Small intestine (tissue), 7 donors: ENCODE measurements at regions not wholly inside any gene's neighbourhood (a gene's known extent, or its start where the extent isn't known, plus 50 kb on each side); places are given as distances from the start of the nearest gene placed in this dataset.

Source experiments
- DNase-seq, 2 donors: peaks; one replicate each; pipeline versions ENCODE4 v3.0.0 to v3.0.0-alpha.2; 2013
- FAIRE-seq: peaks from 2 replicates; lab custom pipeline; 2012; peaks lifted over from hg19 to GRCh38; lab: Jason Lieb, UNC
- H3K27ac ChIP-seq, 3 donors: one replicate each; pipeline ENCODE4 v1.5.1; 2013; ENCODE audit warnings: low read length in 2 of 3, mild to moderate bottlenecking in 2 of 3, control low read depth in 1 of 3, inconsistent platforms in 1 of 3, low read depth in 1 of 3, moderate library complexity in 1 of 3
- H3K27me3 ChIP-seq, 3 donors: one replicate each; pipeline ENCODE4 v1.6.1; 2013; ENCODE audit warnings: low read length in 3 of 3, inconsistent platforms in 1 of 3; ENCODE audit not compliant: control insufficient read depth in 3 of 3, insufficient read depth in 3 of 3
- H3K36me3 ChIP-seq, 3 donors: one replicate each; pipeline ENCODE4 v1.6.1; 2013; ENCODE audit warnings: low read length in 3 of 3, inconsistent platforms in 1 of 3, low read depth in 1 of 3, mild to moderate bottlenecking in 1 of 3, moderate library complexity in 1 of 3; ENCODE audit not compliant: control insufficient read depth in 3 of 3, insufficient read depth in 2 of 3
- H3K4me1 ChIP-seq, 3 donors: one replicate each; pipeline ENCODE4 v1.6.1; 2013; ENCODE audit warnings: low read length in 2 of 3, inconsistent platforms in 1 of 3, low read depth in 1 of 3, mild to moderate bottlenecking in 1 of 3, moderate library complexity in 1 of 3; ENCODE audit not compliant: control insufficient read depth in 3 of 3, insufficient read depth in 2 of 3
- H3K4me3 ChIP-seq, 3 donors: one replicate each; pipeline ENCODE4 v1.5.1; 2013; ENCODE audit warnings: low read length in 3 of 3, control low read depth in 1 of 3, inconsistent platforms in 1 of 3, low read depth in 1 of 3, mild to moderate bottlenecking in 1 of 3, moderate library complexity in 1 of 3
- H3K9me3 ChIP-seq, 2 donors: one replicate each; pipeline ENCODE4 v1.6.1; 2013; ENCODE audit warnings: low read depth in 1 of 2, low read length in 1 of 2; ENCODE audit not compliant: control insufficient read depth in 2 of 2, insufficient read depth in 1 of 2
- WGBS, 3 donors: extraction: QIAGEN DNeasy Blood & Tissue Kit; methylation state at CpG; one replicate each; pipeline ENCODE4 v1.1.7; 2013; 5-methylcytosine and 5-hydroxymethylcytosine counted together
- donor health status: healthy with polysubstance abuse.
- donor health status: control.
- donor health status: control.
- donor health status: Bipolar disorder and iron deficiency.
- donor health status: healthy.

DNA sequence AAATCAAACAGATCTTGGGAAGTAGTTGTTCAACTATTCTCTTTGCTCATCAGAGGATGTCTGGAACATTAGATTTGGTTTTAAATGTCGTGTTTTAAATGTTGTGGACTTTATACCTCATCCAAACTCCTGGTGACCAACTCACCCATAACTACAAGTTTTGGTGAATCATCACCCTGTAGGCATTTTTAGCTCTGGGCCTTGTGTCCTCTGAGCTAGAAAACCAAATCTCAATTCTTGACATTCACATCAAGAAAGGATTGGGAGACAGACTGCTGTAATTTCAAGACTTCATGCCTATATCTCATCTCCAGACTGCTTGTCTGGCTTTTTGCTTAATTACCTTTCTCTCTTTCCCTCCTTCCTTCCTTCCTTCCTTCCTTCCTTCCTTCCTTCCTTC lies 228.5 kb upstream of the ROBO2 start:
- DNase-seq: no peak
- no peaks in the 10 kb centered on the region for H3K36me3 ChIP-seq
- no peaks in the 10 kb centered on the region for H3K9me3 ChIP-seq
- no peak overlapping the region for H3K4me3 ChIP-seq
- no peak overlapping the region for H3K27ac ChIP-seq
- 65 to 71% (median 65%) methylated on average over 1 of the region's 1 CpG for WGBS, 3 donors
- no peaks in the 10 kb centered on the region for H3K27me3 ChIP-seq
- no peak for FAIRE-seq
- no peaks in the 10 kb centered on the region for H3K4me1 ChIP-seq

GRCh38 chr3:76812649-76813242 lies 227.2 kb upstream of the ROBO2 start:
- no peaks in the 10 kb centered on the region for H3K9me3 ChIP-seq
- no peaks in the 10 kb centered on the region for H3K4me1 ChIP-seq
- no peak overlapping the region for H3K4me3 ChIP-seq
- 38 to 51% (median 49%) methylated on average over 2 of the region's 2 CpGs for WGBS, 3 donors
- H3K27me3 ChIP-seq: no peaks in the 10 kb centered on the region
- no peaks in the 10 kb centered on the region for H3K36me3 ChIP-seq
- H3K27ac ChIP-seq: no peak overlapping the region
- FAIRE-seq: no peak
- DNase-seq: no peak

- FAIRE-seq (no peak), DNase-seq (no peak)
- H3K4me3 ChIP-seq: no peak overlapping the region
- no peaks in the 10 kb centered on the region for H3K36me3 ChIP-seq
- no peaks in the 10 kb centered on the region for H3K27me3 ChIP-seq
- H3K9me3 ChIP-seq: no peaks in the 10 kb centered on the region
- H3K27ac ChIP-seq: no peak overlapping the region
- 68 to 75% (median 73%) methylated on average over 1 of the region's 1 CpG for WGBS, 3 donors
- H3K4me1 ChIP-seq: no peaks in the 10 kb centered on the region
Measured at GRCh38 chr3:76815561-76815960, 224.3 kb upstream of the ROBO2 start.

DNA sequence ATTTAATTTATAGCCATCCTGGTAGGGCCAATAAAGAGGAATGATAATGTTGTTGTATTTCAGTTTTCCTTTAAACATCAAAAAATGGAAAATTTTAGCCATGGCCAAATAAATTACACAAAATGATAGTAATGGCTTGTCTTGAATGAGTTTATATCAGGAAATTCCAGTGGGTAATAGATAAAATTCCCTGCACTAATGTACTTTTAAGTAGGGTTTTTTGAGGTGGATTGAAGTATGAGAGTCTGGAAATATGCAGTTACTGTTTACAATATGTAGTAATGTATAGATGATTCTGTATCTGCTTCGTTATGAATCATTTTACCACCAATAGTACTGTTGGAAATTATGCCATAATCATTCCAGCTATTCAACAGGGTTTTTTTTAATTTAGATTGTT lies 219.4 kb upstream of the ROBO2 start:
- FAIRE-seq: no peak
- no peak overlapping the region for H3K4me3 ChIP-seq
- H3K27ac ChIP-seq: no peak overlapping the region

GRCh38 chr3:76824658-76825240 lies 215.2 kb upstream of the ROBO2 start:
- FAIRE-seq: no peak
- no peaks in the 10 kb centered on the region for H3K27me3 ChIP-seq
- no peaks in the 10 kb centered on the region for H3K9me3 ChIP-seq
- H3K36me3 ChIP-seq: no peaks in the 10 kb centered on the region
- no peak overlapping the region for H3K27ac ChIP-seq
- H3K4me3 ChIP-seq: no peak overlapping the region
- peaks cover 0 to 4% (median 0%) of the 10 kb centered on the region in 3 donors for H3K4me1 ChIP-seq
- DNase-seq: peak in 1 of 2 donors; percentile 16
- WGBS, 3 donors: 54 to 69% (median 57%) methylated on average over 6 of the region's 6 CpGs

More for the DNA sequence above, 219.4 kb upstream of the ROBO2 start:
- Histone ChIP-seq H3K27me3 (no peaks in the 10 kb centered on the region), H3K4me1 (no peaks in the 10 kb centered on the region), H3K9me3 (no peaks in the 10 kb centered on the region), H3K36me3 (no peaks in the 10 kb centered on the region)
- WGBS, 3 donors: 74 to 81% (median 79%) methylated on average over 1 of the region's 1 CpG
- DNase-seq: no peak

DNA sequence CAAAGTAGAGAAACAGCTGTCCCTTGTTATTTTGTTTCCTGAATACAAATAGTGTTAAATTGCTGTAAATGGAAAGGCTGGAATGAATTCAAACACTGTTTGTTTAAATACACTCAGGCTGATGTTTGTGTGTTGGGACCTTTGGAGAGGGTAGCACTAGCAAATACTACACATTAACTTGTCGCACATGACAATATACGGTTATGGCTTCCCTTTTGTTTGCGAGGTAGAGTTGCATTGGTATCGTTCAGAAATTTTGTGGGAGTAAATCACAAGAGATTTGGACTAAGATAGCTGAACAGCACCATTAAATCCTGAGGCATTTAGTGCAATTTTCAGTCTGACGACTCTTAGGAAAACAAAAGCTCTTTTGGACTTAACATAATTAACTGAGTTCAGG lies 213.0 kb upstream of the ROBO2 start:
- peaks cover 0 to 4% (median 0%) of the 10 kb centered on the region in 3 donors for H3K4me1 ChIP-seq
- FAIRE-seq (no peak), DNase-seq (peak in 1 of 2 donors; percentile 28)
- H3K36me3 ChIP-seq: no peaks in the 10 kb centered on the region
- WGBS, 3 donors: 33 to 57% (median 51%) methylated on average over 5 of the region's 5 CpGs
- no peaks in the 10 kb centered on the region for H3K9me3 ChIP-seq
- H3K4me3 ChIP-seq: no peak overlapping the region
- H3K27me3 ChIP-seq: no peaks in the 10 kb centered on the region
- H3K27ac ChIP-seq: peak overlapping the region in 1 of 3 donors; percentile 22

GRCh38 chr3:76827701-76828226 lies 212.1 kb upstream of the ROBO2 start:
- H3K4me3 ChIP-seq: no peak overlapping the region
- H3K36me3 ChIP-seq: no peaks in the 10 kb centered on the region
- 12 to 40% (median 33%) methylated on average over 1 of the region's 1 CpG for WGBS, 3 donors
- peak; percentile 85 for FAIRE-seq
- H3K27me3 ChIP-seq: no peaks in the 10 kb centered on the region
- H3K27ac ChIP-seq: peak overlapping the region in 1 of 3 donors; percentile 24
- H3K9me3 ChIP-seq: no peaks in the 10 kb centered on the region
- H3K4me1 ChIP-seq: peaks cover 0 to 4% (median 0%) of the 10 kb centered on the region in 3 donors
- DNase-seq: peak; percentile 29 to 68

DNA sequence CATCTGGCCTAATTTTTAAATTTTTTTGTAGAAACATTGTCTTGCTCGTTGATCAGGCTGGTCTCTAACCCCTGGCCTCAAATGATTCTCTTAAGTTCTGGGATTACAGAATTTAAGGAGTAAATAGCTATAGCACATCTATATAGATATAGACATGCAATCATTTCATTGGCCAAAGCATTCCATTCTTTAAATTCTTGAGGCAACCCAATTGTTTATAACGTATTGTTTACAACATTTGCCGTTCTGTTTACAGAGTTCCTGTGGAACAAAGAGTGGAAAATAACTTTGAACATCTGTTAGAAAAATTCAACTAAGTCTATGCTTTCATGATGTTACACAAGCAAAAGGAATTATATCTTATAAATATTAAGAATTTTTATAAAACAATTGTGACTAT lies 205.2 kb upstream of the ROBO2 start:
- no peak overlapping the region for H3K27ac ChIP-seq
- WGBS, 3 donors: 59 to 84% (median 74%) methylated on average over 3 of the region's 3 CpGs
- H3K9me3 ChIP-seq: no peaks in the 10 kb centered on the region
- no peak for DNase-seq
- no peak for FAIRE-seq
- H3K36me3 ChIP-seq: no peaks in the 10 kb centered on the region
- H3K4me3 ChIP-seq: no peak overlapping the region
- no peaks in the 10 kb centered on the region for H3K4me1 ChIP-seq
- H3K27me3 ChIP-seq: no peaks in the 10 kb centered on the region
